ENCODE measurements at regions not wholly inside any gene's neighbourhood (a gene's known extent, or its start where the extent isn't known, plus 50 kb on each side); places are given as distances from the start of the nearest gene placed in this dataset.
"Not testable (repeated sequence)": the region's sequence is repeated elsewhere in the genome, so short reads cannot be mapped to it uniquely, and the experiment has no call there.

GRCh38 chr1:191495040-191495439 lies 663.2 kb upstream of the RGS18 start:
- DNase-seq: no peak

- DNase-seq: no peak
These were observed 659.9 kb upstream of the RGS18 start for GRCh38 chr1:191498318-191498717.

GRCh38 chr1:191498825-191499224 lies 659.4 kb upstream of the RGS18 start:
- DNase-seq: no peak

GRCh38 chr1:191504999-191505398 lies 653.3 kb upstream of the RGS18 start:
- no peak for DNase-seq

- DNase-seq: no peak
These were observed 650.0 kb upstream of the RGS18 start for GRCh38 chr1:191508239-191508638.

DNA sequence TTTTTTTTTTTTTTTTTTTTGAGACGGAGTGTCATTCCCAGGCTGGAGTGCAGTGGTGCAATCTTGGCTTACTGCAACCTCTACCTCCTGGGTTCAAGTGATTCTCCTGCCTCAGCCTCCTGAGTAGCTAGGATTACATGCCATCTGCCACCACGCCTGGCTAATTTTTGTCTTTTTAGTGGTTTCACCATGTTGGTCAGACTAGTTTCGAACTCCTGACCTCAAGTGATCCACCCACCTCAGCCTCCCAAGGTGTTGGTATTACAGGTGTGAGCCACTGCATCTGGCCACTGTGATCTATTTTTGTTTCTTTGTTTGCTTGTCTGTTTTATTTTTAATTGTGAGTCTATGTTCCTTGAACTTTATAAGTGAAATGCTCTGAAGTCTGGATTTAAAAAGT lies 646.8 kb upstream of the RGS18 start:
- DNase-seq: not testable (repeated sequence)

- DNase-seq: no peak
These were observed 640.4 kb upstream of the RGS18 start for GRCh38 chr1:191517826-191518225.

GRCh38 chr1:191519519-191519918 lies 638.7 kb upstream of the RGS18 start:
- DNase-seq: no peak

DNA sequence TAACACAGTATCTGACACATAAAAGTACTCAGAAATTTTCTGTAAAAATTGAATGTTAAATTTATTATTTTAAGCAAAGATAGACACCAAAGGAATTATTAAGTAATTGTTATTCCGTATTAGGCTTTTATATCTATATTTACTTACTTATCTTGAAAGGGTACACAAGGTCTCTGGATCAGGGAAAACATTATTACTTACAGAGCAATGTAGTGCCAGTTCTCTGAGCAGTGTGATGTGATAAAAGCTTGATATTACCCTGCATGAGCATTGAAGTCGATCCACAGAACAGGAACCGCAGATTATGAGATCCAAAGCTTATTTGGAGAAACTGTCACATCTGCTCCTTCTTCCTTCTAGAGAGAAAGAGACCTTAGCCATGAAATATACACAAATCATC lies 637.9 kb upstream of the RGS18 start:
- no peak for DNase-seq

DNA sequence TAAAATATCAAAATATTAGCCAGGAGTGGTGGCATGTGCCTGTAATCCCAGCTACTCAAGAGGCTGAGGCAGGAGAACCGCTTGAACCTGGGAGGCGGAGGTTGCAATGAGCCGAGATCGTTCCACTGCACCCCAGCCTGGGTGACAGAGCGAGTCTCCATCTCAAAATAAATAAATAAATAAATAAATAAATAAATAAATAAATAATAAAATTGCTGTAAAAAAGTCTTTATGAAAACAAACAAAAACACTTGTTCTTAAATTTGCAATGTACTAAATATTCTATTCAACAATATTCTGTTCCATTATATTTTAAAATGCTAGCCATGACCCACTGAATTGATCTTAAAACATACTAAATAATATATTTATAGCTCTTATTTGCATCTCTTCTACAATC lies 632.3 kb upstream of the RGS18 start:
- DNase-seq: not testable (repeated sequence)

DNA sequence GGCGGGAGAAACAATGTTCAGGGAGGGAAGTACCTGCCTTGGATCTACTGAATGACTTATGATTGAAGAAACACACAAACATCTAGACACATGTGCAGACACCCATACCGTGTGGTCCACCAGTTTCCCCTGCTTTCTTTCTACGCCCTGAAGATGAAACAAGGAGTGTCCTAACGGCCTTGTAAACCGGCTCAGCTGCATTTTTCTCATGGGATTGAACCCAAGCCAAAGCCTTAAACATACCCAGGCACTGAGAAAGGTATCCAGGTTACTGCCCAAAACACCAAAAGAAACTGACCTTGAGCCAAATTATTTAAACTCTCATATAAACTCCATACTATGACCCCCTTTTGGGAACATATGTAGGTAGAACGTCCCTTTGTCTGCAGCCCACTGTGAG lies 630.0 kb upstream of the RGS18 start:
- DNase-seq: no peak

DNA sequence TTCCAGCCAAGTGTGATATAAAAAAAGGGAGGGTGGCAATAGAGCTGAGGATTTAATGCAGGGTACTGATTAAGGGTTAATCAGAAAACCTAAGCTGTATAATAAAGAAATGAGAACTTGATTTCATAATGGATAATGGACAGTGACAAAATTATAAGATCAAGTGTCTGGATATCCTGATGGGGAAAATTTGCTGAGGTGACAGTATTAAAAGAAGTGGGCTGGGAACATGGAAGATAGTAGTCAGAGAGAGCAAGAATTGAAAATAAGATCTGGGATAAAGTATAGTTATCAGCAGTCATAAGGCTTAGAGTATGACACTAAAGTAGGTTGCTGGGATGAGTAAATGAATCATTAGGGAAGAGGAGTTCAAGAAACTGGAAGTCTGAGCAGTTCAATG lies 627.3 kb upstream of the RGS18 start:
- DNase-seq: no peak

- DNase-seq: no peak
These were observed 625.0 kb upstream of the RGS18 start for GRCh38 chr1:191533254-191533653.

- no peak for DNase-seq
These were observed 621.4 kb upstream of the RGS18 start for GRCh38 chr1:191536791-191537429.

GRCh38 chr1:191541758-191542157 lies 616.5 kb upstream of the RGS18 start:
- no peak for DNase-seq

GRCh38 chr1:191542444-191542843 lies 615.8 kb upstream of the RGS18 start:
- DNase-seq: no peak

GRCh38 chr1:191546803-191547202 lies 611.5 kb upstream of the RGS18 start:
- DNase-seq: no peak

GRCh38 chr1:191551019-191551418 lies 607.2 kb upstream of the RGS18 start:
- DNase-seq: no peak

- no peak for DNase-seq
These were observed 599.9 kb upstream of the RGS18 start for GRCh38 chr1:191558379-191558778.

GRCh38 chr1:191561276-191561675 lies 597.0 kb upstream of the RGS18 start:
- no peak for DNase-seq

GRCh38 chr1:191564275-191564674 lies 594.0 kb upstream of the RGS18 start:
- DNase-seq: no peak

DNA sequence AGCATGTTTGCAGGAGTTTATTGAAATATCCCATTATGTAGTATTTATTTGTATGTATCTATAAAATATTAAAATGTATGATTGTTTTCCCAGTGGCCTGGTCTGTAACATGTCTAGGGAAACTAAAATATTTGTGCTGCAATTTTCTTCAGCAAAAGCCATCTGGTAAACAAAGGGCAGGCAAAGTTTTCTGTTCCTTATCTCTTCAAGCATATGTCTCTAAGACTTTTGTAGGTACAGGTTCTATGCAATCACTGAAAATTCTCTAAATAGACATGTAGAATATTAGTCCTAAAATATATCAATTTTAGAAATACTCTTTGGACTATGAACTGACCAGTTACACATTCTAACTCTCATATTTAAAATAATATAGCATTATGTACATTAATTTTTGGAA lies 585.8 kb upstream of the RGS18 start:
- no peak for DNase-seq

GRCh38 chr1:191575180-191575579 lies 583.1 kb upstream of the RGS18 start:
- no peak for DNase-seq

GRCh38 chr1:191575746-191576145 lies 582.5 kb upstream of the RGS18 start:
- DNase-seq: no peak

Measured in nucleus accumbens (tissue), 56 donors.